ENCODE measurements at regions not wholly inside any gene's neighbourhood (a gene's known extent, or its start where the extent isn't known, plus 50 kb on each side); places are given as distances from the start of the nearest gene placed in this dataset.

- DNase-seq (no peak), ATAC-seq (no peak)
- Mint-ChIP-seq H3K4me3 (no peak overlapping the region), H3K27me3 (no peaks in the 10 kb centered on the region), H3K4me1 (ENCODE audit: low read depth) (no peaks in the 10 kb centered on the region), H3K36me3 (ENCODE audit: low read depth) (no peaks in the 10 kb centered on the region), H3K9me3 (peaks cover 2% of the 10 kb centered on the region), H3K27ac (no peak overlapping the region)
- intact Hi-C loops (cut with micrococcal nuclease), result no loop called here
- CTCF ChIA-PET, result no interaction called here
- TF ChIP-seq CTCF (IDR thresholded peaks at IDR 0.05), result no peak
- POLR2A ChIA-PET, result no interaction called here
These were observed 357.8 kb upstream of the LARGE1 start for GRCh38 chr22:34278121-34278520.

DNA sequence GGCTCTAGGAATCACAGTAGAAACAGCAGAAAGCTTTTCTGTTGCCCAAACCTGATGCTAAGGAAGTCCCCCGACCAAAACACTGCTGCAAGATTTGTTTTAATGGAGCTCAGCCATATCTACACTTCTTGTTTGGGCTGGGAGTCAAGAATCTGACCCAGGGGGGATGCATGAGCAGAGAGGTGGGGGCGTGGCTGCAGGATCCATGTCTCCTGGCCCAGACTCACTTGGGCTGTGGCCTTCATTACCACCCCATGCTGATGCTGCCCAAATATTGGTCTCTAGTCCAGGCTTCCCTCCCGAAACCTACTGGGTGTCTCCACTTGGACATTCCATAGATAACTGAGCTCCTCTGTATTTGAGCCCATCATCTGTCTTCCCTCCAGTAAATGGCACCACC, 361.5 kb upstream of the LARGE1 start:
- TF ChIP-seq CTCF (IDR thresholded peaks at IDR 0.05), result no peak
- Mint-ChIP-seq H3K4me1 (ENCODE audit: low read depth) (no peaks in the 10 kb centered on the region), H3K4me3 (no peak overlapping the region), H3K36me3 (ENCODE audit: low read depth) (no peaks in the 10 kb centered on the region), H3K27ac (no peak overlapping the region), H3K9me3 (no peaks in the 10 kb centered on the region), H3K27me3 (peaks cover 3% of the 10 kb centered on the region)
- POLR2A ChIA-PET, result no interaction called here
- CTCF ChIA-PET, result no interaction called here
- no peak for DNase-seq
- ATAC-seq, result no peak
- intact Hi-C loops (cut with micrococcal nuclease), result no loop called here

DNA sequence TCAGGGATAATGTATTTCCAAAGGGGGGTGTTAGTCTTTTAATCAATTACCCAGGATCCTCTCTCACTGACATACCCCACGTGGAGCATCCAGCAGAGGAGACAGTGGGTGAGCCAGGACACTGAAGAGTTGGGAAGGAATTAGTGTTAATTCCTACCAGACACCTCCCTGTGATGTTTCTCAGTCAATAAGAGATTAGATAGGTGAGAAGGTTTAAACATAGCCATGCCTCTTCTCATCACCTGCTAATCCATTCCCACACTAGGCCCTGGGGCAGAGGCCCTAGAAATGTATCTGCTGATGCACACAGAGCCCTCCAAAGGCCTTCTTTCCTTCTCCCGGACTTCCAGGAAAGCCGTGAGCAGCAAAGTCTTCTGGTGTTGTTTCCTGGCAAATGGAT, 363.6 kb upstream of the LARGE1 start:
- H3K4me3 Mint-ChIP-seq, result no peak overlapping the region
- POLR2A ChIA-PET, result no interaction called here
- H3K9me3 Mint-ChIP-seq, result no peaks in the 10 kb centered on the region
- intact Hi-C loops (cut with micrococcal nuclease), result no loop called here
- DNase-seq (no peak), ATAC-seq (no peak)
- no peak for TF ChIP-seq CTCF (IDR thresholded peaks at IDR 0.05)
- peaks cover 5% of the 10 kb centered on the region for H3K27me3 Mint-ChIP-seq
- H3K27ac Mint-ChIP-seq, result no peak overlapping the region
- H3K4me1 Mint-ChIP-seq (ENCODE audit: low read depth), result no peaks in the 10 kb centered on the region
- H3K36me3 Mint-ChIP-seq (ENCODE audit: low read depth), result no peaks in the 10 kb centered on the region
- CTCF ChIA-PET, result no interaction called here

GRCh38 chr22:34293324-34293723, 373.0 kb upstream of the LARGE1 start:
- intact Hi-C loops (cut with micrococcal nuclease), result no loop called here
- Mint-ChIP-seq H3K27me3 (no peaks in the 10 kb centered on the region), H3K9me3 (no peaks in the 10 kb centered on the region), H3K36me3 (ENCODE audit: low read depth) (no peaks in the 10 kb centered on the region), H3K4me3 (no peak overlapping the region), H3K4me1 (ENCODE audit: low read depth) (no peaks in the 10 kb centered on the region), H3K27ac (no peak overlapping the region)
- no peak for ATAC-seq
- ChIA-PET POLR2A (no interaction called here), CTCF (no interaction called here)
- no peak for TF ChIP-seq CTCF (IDR thresholded peaks at IDR 0.05)
- no peak for DNase-seq

- DNase-seq, result no peak
- H3K4me1 Mint-ChIP-seq (ENCODE audit: low read depth), result no peaks in the 10 kb centered on the region
- ATAC-seq, result no peak
- no peaks in the 10 kb centered on the region for H3K27me3 Mint-ChIP-seq
- H3K27ac Mint-ChIP-seq, result no peak overlapping the region
- CTCF ChIA-PET, result no interaction called here
- no peak for TF ChIP-seq CTCF (IDR thresholded peaks at IDR 0.05)
- POLR2A ChIA-PET, result no interaction called here
- H3K4me3 Mint-ChIP-seq, result no peak overlapping the region
- H3K36me3 Mint-ChIP-seq (ENCODE audit: low read depth), result no peaks in the 10 kb centered on the region
- intact Hi-C loops (cut with micrococcal nuclease), result no loop called here
- H3K9me3 Mint-ChIP-seq, result no peaks in the 10 kb centered on the region
These were observed 374.2 kb upstream of the LARGE1 start for GRCh38 chr22:34294476-34294875.
